MV-4-11 (cell line): ENCODE measurements at regions not wholly inside any gene's neighbourhood (a gene's known extent, or its start where the extent isn't known, plus 50 kb on each side); places are given as distances from the start of the nearest gene placed in this dataset.
"Not testable (repeated sequence)": the region's sequence is repeated elsewhere in the genome, so short reads cannot be mapped to it uniquely, and the experiment has no call there.

Experiments
- DNase-seq: peaks from one replicate; lab custom pipeline; 2025; lab: John Stamatoyannopoulos, UW

DNA sequence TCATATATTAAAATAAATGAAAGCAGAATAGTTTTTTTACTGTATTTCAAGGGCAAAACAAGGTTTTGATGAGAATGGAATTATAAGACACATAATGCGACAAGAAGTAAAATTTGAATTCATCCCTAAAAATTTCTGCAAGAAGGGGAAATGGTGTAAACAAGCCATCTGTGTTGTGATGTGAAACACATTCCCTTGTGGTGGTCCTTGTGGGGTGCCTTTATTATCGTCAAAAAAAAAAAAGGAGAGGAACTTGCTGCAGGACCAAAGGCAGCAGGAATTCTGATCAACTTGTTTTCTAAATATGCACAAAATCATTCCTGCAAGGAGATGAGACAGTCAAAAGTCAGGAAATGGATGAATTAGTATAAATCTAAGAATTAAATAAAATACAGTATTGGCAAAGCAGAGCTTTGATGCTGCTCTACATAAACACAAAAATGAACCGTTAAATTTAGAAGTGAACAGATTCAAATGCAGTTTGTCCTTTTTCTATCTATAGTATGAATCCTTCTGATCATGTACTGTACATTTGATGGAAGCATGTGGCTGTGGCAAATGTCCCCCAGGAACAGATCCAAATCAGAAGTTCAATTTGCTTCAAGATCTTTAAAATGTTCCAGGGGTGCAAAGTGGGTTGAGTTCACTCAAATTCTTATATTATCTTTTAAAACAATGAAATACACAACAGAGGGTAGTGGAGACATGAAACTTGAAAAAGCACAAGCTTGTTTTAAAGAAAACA lies 818.8 kb downstream of the PLCL1 start:
- DNase-seq = no peak

DNA sequence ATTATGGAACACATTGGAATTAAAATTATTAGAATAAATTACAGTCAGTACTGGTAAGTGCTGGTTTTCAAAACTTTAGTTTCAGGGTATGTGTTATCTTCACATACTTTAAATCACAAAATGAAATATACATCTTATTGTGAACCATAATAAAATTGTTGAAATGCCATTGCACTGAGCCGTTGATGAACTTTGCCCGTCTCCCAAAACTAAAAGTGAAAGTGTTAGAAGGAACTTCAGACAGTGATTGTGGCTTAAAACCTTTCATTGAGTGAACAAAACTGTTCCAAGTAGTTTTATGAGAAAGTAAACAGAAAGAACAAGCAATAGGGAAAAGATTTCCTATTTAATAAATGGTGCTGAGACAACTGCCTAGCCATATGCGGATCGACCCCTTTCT lies 811.6 kb downstream of the PLCL1 start:
- DNase-seq = peak; percentile 28

DNA sequence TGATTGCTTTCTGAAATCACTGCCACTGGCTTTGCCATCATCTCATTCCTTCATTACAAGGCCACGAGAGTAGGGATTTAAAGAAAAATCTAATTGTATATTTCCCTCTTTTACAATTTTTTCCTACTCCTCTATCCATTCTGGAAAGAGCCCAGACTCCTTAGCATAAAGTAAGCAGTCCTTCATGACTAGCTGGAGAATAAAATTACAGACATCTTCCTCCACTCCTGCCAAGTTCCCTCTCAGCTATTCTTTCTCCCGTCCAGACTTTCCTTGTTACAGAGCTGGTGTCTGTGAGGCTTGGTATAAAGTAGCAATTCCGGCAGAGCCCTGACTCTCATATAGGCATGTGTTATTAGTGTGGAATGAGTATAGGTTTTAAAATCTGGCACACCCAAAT lies 806.8 kb downstream of the PLCL1 start:
- DNase-seq = no peak

DNA sequence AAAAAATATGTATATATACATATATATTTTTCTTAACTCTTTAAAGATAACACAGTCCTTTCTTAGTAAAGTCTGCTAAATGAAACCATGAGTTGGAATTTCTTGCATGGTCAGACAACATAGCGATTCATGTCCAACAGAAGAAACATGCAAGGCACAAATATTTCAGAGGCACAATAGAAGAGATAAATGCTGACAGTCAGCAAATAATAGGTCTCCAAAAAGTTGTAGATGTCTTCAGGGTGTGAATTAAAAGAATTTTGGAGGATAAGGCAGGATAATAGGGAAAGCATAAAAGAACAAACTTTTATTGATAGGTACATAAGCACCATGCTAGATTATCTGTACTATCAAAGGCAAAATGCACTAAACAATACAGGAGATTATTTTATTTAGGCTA lies 800.2 kb downstream of the PLCL1 start:
- no peak for DNase-seq

DNA sequence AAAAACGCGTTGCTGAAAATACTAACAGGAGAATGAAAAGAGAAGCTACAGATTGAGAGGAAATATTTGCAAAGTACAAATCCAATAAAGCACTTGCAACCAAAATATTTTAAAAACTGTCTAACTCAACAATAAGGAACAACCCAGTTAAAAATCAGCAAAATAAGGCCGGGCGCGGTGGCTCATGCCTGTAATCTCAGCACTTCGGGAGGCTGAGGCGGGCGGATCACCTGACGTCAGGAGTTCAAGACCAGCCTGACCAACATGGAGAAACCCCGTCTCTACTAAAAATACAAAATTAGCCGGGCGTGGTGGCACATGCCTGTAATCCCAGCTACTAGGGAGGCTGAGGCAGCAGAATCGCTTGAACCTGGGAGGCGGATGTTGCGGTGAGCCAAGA lies 798.6 kb downstream of the PLCL1 start:
- DNase-seq = not testable (repeated sequence)

DNA sequence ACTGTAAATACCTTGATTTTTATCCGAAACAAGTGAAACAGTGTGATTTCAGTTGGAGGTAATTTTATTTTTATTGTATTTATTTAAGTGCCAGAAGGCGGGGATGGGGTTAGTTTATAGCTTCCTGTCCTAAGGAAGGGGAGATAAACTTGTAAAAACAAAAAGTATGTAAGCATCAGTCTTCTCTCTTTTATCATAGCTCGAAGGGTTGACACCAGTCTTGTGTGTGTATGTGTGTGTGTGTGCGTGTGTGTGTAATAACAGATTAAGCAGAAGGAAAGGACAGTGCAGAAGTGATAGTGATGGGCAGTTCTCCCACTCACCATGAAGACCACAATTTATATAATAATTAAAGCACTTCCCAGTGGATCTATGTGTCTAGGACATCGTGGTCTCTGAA lies 793.3 kb downstream of the PLCL1 start:
- DNase-seq = no peak

DNA sequence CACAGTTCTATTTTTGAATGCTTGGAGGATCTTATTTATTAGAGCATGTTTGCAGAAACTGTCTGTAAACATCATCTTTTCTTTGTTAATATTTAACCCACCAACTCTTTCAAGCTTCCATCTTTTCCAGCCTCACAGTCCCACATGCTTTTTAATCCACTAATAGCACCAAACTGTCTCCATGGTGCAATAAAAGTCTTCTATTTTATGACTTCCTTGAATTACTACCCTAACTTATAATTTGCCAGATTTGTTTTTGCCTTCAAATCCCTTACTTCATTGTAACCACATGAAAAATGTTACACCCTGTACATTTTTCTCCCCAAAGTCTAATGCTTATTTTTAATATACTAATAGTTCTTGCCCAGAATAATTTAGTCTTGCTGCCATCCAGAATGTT lies 792.6 kb downstream of the PLCL1 start:
- no peak for DNase-seq

DNA sequence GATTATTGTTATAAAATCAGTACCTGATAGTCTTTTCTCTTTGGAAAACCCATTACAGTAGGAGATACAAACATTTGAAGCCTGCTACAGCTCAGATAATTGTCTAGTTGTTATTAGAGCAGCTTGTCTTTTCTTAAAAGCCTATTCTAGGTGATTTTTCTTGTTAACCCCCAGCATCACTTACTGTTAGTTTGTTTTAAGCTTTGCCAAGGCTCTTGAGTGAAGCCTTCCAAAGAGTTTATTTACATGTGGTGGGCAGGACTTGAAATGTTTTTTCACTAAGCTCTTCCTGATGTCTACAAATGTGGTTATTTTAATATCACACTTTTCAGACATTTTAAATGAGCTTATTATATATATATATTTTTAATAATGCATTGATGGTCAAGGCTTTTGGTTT lies 791.3 kb downstream of the PLCL1 start:
- no peak for DNase-seq

DNA sequence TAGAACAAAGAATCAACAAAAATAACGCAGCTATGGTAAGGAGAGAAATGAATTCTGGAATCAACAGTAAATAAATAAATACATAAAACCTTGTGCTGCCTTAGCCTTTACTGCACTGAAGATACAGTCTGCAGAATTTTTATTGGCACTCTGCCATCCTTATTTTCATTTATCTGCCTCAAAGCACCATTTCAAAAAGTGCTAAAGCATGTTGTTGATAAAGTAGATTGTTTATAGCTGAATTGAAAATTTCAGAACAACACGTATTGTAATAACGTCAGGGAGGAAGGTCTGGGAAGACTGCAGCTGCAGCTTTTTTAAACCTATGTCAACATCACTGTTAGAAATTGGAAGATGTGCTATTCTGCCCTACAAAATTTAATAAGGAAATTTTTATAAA lies 787.2 kb downstream of the PLCL1 start:
- no peak for DNase-seq

DNA sequence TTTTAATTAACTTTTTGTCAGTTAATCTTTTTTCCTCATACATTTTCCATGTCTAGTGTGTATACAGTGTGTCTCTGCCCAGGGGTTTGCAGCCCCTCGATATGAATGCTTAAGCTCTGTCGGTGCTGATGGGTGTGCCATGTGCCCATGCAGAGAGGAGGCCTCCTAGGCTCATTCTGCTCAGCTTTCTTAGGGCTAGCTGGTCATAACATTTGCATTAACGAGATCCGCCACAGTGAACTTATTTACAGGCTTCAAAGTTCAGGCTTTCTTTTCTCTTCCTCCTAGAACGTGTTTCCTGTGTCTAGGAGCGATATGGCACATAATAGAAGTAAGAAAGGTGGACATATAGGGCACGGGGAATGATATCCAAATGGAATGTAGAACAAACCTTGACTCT lies 783.3 kb downstream of the PLCL1 start:
- DNase-seq = no peak

DNA sequence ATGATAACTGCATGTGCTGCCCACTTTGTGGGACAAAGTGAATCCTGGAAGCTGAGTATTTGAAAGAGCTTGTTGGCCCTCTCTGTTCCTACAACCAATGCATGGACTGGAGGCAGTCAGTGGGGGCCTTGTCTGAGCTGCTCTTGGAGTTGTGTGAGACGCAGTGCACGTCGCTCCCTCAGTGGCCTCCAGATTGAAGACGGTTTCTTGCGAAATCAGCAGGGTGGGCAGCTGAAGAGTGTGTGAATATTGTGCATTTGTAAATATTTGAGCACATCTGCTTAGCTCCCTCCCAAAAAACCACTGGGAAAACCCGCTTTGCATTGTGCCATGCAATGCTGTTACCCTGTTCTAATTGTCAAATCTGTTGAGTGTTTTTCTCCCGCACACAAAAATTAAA lies 782.8 kb downstream of the PLCL1 start:
- DNase-seq = no peak

DNA sequence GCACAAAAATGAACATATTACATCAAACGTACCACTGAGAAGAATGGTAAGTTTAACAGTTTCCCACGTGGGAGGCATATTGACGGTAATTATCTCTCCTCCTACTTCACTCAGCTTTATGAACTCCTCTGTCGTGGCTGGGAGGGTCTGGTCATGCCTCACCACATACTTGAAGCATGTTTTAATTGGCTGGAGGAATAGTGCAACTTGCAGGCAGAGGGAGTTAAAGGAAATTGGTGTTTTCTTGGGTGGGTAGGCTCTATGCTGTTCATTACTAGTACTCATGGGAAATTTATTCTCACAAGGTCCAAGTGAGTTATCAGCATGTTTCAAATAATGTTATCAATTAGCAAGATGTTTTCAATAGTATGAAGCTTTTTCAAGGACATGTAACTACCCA lies 767.0 kb downstream of the PLCL1 start:
- DNase-seq = no peak

DNA sequence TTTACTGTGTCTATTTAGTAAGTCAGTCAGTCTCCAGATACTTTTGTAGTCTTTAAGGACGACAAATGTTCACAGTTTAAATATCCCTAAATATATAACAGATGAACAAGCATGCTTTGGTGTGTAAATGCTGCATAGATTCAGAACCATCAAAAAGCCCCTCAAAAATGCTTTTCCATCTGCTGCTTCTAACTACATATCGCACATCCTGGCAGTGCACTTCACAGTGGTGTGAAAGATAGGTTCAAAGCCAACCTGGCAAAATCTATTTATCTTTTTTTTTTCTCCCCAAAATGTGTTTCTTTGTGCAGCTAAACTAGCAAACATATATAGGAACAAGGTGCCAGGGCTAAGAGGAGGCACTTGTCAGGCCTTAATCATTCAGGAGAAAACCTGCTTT lies 753.8 kb downstream of the PLCL1 start:
- DNase-seq = no peak

DNA sequence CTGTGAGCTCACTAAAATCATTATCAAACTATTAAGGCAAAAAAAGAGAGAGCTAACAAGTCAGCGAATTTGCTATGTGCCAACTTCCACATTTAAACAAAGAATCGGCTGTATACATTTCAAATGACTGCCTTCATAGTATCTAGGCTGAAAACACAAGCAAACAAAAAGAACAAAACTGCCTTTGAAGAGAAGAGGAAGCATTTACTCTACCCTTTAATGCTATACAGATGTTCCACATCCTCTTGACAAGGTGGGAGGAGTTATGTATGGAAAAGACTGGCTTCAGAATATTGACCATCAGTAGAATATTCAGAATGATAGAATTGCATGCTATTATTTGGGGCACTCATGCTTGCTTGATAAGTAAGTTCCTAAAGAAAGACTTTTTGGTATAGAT lies 741.7 kb downstream of the PLCL1 start:
- no peak for DNase-seq

DNA sequence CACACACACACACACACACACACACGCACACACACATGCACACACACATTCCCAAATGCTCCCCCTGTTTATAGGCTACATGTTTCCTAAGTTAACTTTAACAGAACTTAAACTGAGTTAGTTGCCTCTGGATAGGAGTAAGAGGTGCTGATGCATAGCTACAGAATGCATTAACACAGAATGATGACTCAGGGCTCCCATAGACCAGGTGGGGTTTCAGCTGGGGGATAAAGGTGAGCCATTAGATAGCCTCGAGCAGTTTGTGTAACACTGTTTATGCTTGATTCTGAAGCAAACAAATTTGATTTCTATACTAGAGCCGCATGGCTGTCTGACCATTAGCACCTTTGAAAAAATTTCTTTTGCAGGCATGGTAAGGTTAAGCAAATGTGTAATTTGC lies 741.0 kb downstream of the PLCL1 start:
- no peak for DNase-seq

DNA sequence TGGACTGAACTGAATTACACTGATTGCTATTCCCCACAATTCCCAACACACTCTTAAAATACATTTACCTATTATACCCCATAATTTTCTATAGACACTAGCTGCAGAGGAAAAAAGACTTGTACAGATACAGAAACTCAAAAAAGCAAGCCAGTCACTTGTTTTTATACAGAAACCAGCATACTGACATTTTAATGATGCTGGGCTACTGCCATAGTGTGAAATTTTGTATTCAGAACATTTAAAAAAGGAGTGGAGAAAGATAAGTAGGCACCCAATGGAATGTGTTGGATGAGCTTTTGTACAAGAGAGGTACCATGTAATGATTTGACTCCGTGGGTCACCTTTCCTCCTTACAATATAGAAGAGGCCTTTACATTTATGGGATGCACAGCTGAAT lies 740.1 kb downstream of the PLCL1 start:
- no peak for DNase-seq

DNA sequence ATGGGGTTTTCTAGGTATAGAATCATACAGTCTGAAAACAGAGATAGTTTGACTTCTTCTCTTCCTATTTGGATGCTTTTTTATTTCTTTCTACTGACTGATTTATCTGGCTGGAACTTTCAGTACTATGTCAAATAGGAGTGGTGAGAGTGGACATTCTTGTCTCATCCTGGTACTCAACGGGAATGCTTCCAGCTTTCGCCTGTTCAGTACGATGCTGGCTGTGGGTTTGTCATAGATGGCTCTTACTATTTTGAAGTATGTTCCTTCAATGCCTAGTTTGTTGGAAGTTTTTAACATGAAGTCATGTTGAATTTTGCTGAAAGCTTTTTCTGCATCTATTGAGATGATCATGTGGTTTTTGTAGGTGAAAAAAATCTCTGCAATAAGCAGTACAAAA lies 730.4 kb downstream of the PLCL1 start:
- DNase-seq = no peak

DNA sequence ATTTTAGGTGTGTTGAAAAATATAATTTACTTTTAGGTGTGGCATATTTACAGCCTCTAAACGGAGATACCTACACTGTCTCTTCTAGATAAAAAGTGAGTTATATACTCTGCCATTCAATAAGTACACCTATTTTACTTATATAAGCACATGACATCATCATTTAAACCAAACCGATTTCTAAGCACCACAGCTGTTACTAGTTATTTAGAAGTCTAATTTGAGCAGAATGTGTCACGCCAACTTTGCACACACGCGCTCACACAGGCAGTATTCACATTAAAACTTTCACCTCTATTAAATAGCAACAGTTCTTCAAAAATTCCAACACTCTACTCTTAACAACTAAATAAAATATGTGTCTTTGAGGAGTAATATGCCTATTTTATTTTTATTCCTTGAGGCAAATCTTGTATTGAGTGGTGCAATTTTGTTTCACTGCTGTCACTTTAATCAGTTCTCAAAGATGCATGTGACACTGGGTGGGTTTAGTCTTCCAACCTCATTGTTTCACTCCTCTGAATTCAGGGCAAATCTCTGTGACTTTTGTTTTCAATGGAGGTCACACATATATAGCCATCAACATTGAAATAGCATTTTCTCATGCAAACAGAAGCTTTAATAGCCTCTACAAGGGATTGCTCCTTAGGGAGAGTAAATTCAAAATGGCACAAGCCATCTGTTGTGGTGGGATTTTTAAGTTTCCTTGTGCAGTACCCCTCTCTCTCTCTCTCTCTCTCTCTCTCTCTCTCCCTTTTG lies 721.0 kb downstream of the PLCL1 start:
- DNase-seq = no peak

DNA sequence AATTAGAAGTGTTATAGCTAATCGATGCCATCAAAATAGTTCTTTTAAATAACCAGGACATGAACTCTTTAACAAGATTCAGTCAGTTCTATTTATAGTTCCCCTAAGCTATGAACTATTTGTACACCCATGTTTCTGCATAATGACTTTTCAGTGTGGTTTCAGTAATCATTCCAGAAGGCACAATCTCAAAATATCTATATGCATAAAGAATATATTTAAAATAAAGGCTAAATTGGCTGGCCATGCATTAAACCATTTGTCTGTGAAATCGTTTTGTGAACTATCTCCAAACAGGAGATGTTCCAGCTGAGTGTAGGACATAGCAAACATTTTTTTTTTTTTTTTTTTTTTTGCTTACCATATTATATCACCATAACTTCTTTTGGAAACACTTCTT lies 719.3 kb downstream of the PLCL1 start:
- DNase-seq = no peak

DNA sequence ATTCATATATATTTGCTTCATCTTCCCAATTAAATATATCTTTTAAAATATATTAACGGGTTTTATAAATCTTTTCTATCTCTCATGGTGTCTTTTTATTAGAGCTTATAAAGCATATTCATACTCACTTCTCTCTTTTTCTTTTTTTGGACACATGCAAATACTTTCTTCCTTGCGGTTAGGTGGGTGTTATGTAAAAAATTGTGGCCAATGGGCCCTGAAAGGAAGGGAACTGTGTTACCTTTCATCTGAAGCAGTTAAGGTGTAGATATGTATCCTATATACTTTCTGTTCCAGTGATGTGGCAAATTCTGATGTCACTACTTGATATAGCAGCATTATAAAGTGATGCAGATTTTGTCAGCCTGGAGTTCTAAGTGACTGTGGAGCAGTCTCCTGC lies 714.5 kb downstream of the PLCL1 start:
- no peak for DNase-seq

DNA sequence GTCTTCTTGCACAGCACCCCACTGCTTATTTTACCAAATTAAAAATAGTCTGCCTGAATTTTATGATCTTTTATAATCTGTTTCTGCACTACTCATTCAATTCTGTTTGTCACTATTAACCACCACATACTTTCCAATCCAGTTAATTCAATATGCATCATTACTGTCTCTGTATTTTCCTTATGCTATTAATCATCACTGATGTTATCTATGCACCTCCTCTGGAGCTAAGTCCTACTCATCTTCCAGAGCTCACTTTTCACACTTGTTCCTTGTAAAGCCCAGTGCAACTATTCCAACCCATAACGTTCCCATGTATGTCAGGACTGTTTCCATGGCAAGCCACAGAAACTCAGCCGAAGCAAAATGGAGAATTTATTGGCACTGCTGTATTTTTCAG lies 713.6 kb downstream of the PLCL1 start:
- no peak for DNase-seq

DNA sequence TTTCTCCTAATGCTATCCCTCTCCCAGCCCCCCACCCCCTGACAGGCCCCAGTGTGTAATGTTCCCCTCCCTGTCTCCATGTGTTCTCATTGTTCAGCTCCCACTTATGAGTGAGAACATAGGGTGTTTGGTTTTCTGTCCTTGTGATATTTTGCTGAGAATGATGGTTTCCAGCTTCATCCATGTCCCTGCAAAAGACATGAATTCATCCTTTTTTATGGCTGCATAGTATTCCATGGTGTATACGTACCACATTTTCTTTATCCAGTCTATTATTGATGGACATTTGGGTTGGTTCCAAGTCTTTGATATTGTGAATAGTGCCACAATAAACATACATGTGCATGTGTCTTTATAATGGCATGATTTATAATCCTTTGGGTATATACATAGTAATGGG lies 704.2 kb downstream of the PLCL1 start:
- DNase-seq = not testable (repeated sequence)

DNA sequence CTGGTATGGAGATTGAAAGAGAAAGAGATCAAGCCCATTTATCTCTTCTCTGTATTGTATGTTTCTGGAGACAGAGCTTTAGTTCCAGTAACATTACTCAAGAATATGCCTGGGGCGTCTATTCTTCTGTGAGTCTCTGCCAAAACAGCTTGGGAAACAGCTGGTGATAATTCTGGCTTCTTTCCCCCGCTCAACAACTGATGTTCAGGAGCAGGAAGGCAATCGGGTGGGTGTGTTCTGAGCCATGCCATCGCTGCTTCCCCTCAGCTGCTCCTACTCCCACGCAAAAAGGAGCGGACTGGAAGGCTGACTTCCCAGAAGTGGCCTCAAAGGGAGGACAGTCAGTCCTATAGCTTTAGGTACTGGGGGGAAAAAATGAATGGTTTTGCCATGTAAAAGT lies 695.1 kb downstream of the PLCL1 start:
- DNase-seq = no peak

DNA sequence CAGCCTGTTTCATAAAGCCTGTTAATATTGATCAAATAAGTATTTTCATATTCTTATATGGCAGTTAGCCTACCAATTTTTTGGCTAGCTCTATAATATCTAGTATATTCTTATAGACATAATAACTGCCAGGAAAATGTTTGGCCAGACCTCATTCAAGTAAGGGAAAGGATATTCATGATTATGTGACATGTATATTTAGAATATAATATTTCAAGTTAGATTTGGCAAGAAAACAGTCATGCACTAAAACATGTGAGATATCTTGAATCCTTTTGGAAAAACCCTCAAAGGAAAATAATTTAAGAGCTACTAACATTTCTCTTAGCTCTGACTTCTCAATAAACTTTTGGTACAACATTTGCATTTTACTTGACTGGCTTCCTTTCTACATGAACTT lies 694.1 kb downstream of the PLCL1 start:
- no peak for DNase-seq
